NK-92 (cell line): ENCODE measurements at regions not wholly inside any gene's neighbourhood (a gene's known extent, or its start where the extent isn't known, plus 50 kb on each side); places are given as distances from the start of the nearest gene placed in this dataset.

Experiments used
- DNase-seq: peaks from one replicate; lab custom pipeline; 2025; ENCODE audit not compliant: unreplicated experiment; lab: John Stamatoyannopoulos, UW

DNA sequence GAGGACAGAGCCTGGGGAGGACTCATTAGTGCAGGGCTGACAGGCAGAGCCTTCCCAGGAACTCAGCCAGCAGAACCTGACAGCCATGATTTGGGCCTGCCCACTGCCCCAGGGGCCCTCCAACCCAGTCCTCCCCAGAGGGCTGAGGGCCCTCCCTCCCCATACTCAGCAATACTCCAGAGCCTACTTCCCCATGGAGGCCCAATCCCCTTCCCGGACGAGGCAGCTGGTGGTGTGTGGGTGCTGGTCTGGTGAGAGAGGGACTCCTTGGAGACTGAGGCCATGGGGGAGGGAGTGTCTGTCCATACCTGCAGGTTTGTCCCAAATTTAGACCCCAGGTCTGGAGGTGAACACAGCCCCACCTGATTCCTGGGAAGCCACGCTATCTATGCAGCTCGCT is 120.9 kb upstream of the MLN start:
- DNase-seq, result no peak

DNA sequence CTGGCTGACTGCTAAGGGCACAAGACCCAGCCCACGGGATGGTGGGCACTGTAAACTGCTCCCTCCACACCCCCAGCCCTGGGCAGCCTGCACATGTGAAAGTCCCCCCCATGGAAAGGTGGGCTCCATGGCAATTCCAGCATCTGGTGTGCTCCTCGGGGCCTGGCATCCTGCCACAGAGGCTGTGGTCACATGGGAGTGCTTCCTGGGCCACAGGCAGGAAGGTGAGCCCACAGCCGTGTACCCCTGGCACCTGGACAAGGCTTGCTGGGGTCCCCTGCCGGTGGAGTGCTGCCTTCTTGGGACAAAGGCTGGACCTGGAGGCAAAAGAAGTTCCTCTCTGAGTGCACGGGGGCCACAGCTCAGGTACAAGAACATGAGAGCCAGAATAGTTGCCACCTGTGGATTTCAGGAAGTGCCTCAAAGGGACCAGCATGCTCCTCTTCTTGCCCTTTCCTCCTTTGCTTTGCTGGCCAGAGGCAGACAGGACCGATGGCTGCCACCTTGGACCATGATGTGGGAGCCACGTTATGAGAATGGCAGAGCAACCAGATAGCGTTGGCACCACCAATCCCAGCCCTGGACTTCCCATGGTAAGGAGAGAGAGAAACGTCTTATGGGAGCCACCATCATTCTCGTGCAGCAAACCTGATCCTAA is 120.2 kb upstream of the MLN start:
- DNase-seq, result no peak

DNA sequence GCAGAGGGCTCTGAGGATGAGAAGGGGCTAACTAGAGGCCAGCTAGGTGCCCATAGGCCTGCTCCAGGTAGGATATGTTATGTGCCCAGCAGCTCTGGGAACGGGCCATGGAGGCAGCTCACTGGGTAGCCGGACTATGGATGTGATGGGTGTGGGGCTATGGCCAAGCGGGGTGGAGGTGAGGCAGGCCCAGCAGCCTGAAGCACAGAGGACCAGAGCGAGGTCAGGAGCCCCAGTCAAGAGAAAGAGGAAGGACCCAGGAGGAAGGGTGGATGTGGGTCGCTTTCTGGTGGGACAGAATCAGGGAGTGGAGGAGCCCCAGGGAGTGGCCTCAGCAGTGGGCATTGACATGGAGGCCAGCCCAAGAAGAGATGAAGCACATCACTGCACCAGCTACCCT is 117.9 kb upstream of the MLN start:
- DNase-seq, result no peak

DNA sequence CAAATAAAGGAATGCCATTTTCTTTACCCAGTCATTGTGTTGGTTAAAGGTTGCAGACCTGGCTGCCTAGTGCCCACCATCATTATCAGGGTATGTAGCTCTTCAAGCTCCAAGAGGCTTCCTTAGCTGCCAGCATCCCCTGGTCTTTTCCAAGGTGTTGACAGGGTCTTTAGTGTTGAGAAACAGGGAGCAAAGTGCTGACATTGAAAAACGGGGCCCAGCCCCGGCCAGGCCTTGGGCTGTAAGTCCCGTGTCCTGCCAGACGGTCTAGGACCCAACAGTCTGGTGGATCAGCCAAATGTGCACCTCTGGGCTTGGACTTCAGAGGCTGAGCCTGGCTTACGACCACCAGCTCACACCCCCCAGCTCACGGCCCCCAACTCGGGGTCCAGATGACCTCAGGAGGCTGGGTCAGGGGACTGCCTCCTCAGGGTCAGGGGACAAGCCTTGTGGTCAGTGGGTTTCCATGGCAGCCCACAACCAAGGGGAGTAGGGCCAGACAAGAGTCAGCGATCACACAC is 114.4 kb upstream of the MLN start:
- DNase-seq, result no peak

DNA sequence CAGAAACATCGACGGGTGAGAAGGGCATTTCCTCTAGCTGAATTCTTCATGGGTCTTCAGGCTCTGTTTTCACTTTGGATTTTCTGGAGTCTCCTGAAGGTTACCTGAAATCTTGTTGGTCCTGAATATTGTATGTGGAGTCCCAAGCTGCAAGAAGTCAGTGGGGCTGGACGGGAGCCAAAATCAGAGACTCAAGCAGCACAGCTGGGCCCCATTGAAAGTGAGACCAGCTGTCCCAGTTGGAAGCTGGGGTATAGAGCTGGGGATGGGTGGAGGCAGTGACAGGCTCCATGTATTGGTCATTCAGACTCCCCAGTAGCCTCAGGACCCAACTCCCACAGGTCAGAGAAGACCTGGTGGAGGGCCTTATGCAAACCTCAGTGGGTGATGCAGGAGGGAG is 111.3 kb upstream of the MLN start:
- DNase-seq, result no peak

DNA sequence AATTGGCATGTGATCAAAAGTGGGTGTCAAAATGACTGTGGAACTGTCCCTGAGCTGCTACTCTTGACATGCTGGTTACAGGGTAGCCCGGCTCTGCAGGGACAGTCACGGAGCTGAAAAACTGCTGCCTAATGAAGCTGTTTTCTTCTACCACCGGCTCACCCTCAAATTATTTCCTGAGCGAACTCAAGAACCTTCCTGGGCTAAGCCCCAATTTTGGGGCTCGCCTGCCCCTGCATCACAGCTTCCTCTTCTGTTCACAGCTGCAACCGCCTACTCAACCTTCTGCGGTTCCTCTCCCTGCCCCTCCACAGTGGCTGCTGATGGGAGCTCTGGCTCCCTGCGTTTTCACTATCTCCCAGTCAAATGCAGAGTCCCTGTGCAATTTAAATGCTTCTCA is 110.8 kb upstream of the MLN start:
- DNase-seq, result no peak

DNA sequence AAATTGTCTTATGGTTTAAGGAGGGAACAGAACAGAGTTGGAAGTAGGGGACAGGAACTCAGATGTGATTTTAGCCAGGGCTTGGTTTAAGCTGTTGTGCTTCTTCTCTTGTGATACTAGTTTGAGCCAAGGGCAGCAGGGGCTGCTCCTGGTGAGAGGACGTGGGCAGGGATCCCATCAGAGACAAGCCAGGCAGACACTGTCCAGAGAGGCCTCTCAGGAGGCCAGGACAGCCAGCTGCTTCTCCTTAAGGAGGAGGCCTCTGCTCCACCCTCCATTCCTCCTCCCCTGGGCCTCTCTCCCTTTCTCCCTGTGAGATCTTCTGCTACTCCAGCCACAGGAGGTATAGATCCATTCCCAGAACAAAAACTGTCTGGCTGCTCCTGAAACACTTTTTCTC is 108.4 kb upstream of the MLN start:
- no peak for DNase-seq

DNA sequence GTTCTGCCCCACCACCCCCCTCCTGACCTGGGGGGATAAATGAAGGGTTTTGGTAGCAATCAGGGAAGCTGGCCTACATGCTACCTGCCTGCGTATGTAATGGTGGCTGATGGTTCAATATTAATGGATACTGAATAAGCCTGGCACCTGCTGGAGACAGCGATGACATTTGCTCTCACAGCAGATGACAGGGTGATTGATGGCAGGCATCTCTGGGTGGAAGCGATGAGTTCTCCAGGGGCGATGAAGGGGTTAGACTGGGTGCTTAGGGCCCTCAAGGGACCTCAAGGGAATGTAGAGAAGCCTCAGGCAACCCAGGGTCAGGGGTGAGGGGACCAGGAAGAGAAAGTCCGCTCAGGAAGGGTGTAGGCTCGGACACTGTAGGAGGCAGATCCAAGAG is 107.7 kb upstream of the MLN start:
- DNase-seq, result no peak

DNA sequence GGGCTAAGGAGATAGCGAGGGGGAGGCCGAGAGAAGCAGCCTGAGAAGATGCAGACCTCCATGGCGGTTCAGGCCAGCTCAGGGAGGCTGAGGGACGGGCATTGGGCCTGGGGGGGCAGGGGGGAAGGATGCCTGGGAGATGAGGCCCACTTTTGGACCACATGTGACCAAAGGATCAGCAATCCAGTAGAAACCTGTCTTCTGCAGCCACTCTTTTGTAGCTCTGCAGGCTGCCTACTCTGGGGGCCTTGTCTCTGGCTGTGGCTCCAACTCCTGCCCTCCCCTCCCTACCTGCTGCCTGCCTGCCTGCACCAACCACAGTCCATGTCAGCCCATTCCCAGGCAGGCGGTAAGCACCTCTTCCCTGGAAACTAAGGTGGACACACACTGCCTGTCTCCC is 106.8 kb upstream of the MLN start:
- DNase-seq, result no peak

DNA sequence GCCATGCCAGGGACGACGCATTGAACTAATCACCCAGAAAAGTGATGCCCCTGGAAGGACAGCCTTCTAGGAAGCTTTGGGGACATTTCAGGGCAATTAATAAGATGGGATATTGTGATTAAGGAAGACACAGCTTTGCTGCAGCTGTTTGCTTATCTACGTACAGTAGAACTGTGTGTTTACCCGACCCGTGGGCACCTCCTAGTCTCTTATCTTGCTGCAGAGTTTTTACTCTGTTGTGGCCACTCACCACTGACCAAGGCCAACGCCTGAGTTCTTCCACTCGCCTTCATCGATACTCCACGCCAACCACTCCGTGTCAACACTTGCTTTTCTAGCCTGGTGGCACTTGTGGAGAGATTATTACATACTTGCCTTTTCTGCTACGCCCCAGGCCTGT is 105.9 kb upstream of the MLN start:
- no peak for DNase-seq

DNA sequence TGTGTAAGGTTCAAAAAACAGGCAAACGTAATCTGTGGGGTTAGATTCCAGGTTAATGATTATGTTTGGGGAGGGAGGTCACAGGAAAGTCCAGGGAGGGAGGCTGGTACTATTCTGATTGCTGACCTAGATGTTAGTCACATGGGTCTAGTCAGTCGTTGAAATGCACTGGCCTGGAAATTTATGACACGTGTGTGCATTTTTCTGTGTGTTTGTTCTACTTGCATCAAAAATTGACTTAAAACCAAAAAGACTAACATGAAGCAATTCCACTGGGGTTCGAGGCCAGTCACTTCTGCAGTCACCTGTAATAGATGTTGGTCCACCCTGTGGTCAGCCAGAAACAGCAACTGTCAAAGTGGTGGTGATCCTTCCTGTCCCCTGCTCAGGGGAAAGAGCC is 104.2 kb upstream of the MLN start:
- no peak for DNase-seq

DNA sequence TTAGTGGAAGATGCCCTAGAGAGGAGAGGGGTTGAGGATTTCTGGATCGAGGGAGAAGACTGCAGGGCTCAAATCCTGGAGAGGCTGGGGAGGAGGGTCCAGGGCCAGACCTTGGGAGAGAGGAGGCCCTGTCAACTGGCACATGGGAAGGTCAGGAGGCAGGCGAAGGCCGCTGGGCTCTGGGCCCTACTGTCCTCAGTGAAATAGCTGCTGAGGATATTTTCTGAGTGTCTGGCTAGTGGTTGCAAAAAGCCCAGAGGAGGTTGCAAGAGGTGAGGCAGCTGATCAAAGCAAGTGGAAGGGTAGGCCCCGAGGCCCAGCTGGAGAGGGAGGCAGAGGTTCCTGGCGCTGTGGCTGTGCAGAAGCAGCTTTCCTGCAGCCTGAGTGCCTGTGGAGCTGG is 103.4 kb upstream of the MLN start:
- no peak for DNase-seq

DNA sequence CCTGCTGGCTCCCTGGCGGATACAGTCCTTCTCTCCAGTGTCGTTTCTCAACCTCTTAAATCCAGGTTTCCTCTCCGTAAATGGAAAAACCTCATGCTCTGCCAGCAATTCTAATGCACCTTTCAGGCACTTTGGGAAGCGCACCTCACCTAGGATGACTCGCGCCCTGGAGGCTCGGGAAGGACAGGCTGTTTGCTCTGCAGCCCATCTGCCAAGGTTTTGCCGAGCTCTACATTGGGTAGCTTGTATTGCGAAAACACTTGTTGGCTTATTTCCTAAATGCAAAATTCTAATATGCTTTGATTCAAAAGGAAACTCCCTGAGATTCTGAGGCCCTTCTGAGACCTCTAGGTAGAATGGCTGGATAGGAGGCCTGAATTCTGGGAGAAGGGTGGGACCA is 102.6 kb upstream of the MLN start:
- DNase-seq, result no peak

DNA sequence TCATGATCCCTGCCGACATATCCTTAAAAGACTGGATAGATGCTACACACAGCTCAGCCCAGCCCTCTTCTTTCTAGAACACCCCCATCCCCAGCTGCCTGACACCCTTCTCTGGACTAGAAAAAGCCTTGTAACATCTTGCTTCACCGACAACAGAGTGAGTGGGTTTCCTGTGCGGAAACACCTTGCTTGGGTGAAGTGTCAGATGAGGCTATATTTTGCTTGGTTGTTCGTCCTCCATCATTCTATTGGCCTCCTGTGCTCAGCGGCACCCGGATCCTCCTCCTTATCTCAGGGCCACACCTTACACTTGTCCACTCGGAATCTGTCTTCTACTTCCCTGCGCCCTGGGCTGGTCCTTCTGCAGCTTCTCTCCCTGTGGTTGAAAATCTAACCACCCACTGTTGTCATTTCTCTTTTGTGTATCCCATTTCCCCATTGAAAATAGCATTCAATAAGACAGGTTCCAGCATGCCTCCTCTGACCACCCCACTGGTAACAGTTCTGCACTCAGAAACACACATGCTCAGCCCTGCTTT is 101.3 kb upstream of the MLN start:
- no peak for DNase-seq

DNA sequence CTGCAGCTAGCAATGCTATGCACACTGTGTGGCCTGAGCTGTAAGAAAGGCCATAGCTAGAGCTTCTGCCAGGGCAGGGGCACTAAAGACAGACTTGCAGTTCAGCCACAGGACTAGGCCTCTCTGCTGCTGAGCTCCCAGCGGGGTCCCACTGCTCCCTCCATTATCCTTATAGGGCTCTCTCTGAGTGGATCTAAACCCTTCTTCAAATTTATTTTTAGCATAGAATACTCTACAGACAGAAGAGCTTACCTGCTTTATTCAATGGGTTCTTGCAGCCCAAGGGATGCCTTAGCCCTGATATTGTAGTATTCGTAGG is 100.9 kb upstream of the MLN start:
- DNase-seq, result no peak

DNA sequence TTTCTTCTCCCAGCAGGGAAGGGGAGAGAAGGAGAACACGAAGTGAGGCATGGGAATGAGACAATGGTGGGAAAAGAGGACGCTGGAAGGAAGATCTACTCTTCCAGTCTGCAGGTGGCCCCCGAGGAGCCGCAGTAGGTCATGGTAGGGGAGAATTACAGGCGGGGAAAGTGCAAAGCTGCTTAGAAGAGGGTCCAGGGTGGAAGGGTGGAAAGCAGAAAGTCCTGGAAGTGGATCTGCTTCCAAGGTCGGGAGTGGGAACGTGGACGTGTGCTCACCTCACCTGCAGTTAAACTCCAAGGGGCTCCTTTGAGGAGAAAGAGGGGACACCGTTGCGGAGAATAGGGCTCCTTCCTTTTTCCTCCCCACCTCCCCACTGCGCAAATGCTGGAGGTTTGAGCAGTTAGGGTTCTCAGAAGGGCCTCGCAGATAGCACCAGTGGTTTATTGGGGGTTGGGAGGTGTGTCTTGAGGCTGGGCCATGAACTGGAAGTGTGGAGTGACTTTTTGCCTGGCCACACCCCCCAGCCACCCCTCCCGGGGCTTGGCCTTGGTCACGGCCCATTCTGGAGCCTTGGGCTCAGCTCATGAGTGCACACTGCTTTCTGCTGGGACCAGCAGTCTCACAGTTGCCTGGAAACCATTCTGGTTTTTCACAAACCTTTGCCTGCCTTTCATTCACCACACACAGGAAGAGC is 100.4 kb upstream of the MLN start:
- DNase-seq, result peak; percentile 18

DNA sequence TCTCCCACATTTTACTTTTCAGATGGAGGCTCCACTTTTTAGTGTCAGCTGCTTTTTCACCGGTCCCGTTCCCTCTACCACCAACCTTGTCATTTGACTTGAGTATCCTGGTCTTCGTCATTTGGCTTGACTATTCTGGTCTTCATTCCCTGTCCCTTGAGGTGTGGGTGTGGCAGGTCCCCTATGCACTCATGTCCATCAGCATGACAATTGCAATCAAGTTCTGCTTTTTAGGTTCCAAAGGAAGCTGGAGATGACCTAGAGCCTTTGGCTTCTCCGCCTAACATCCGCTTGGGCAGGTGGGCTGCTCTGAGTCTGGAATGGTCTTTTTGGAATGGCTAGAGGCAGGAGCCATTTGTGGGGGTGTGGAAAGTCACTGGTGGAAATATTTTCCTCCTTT is 99.8 kb upstream of the MLN start:
- no peak for DNase-seq

DNA sequence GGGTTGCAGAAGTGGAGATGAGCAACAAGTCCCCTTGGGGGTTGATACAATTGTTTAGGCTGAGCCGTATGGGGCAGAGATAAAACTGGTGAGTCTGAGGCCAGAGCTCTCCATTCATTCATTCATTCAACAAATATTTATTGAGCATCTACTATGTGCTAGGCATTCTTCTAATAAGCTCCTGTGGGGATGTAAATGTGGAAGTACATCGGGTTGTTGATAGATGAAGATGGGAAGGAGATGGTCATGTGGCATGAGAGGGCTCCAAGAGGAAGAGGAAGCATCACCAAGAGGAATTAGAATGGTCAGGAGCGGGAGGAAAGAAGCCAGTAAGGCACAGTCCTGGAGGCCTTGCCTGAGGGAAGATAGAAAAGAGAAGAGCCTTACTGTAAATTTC is 98.7 kb upstream of the MLN start:
- DNase-seq, result no peak

DNA sequence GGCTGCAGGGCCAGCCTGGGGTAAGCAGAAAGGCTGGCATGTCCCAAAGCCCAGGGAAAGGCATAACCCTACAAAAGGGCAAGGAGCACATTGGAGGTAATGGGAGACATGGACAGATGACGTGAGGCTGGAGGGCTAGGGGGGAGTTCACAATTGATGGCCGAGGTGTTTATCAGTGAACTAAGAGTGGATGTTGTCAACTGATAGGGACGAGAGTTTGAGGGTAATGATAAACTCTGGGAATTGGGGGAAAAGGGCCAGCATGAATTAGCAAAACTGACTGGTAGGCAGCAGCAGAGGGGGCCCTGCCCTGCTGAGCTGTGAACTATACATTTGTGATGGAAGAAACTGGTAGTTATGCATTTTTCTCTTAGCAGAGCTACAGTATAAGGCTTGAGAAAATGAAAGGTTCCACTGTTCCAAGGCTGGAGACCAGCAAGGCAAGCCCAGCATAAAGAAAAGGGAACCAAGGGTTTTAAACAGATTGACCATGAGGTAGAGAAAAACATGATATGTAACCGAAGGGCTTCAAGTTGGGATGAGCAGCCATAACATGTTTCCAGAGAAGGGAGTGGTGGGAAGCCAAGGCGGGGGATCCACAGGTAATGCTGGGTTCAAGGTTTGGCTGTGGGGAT is 98.1 kb upstream of the MLN start:
- no peak for DNase-seq

DNA sequence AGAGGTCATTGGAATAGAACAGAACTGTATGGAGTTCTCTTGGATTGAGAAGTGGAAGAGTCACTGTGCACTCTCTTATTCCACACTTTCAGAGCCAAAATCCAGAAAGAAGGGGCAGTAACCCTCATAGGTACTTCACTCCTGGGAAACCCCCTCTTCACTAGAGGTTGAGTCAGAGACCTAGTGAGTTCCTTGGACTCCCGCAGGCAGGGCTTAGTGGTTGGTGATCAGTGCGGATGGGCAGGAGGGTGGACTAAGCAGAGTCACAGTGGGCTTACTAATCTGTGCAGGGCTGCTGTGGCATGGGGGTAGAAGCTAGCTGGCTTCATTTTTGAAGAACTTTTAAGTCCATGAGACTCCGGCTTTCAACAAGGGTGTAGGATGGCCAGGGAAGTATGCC is 95.0 kb upstream of the MLN start:
- no peak for DNase-seq

DNA sequence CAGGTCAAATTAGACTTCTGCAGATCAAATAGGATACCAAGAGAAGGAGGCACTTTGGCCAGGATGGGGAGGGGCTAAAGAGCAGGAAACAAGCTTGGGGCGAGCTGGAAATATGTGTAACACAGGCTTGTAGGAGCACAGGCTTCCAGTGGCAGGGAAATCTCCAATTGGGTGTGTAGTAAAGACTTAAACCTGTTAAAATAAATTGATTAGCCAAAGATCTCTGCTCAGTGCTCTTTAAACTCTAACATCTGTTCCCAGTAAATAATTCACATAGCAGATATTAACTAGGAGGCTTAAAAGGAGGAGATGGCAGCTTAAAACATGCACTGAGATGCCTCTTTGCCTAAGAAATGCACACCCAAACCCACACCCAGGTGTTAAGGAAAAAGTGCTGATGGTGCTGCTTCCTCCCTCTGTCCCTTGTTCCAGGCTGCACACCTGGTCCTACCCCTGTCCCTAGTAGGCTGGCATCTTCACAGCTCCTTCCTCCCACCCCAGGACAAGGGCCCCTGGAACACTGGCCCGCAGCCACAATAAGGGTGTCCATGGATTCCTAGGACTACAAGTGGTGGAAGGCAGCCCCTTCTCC is 93.5 kb upstream of the MLN start:
- no peak for DNase-seq
